Stimulated activated CD4-positive, alpha-beta T cell treated with anti-CD3 and anti-CD28 coated beads, Interleukin-12 subunit alpha, Interleukin-12 subunit beta, amount 100 ng/mL, for 24 hours (primary cell): ENCODE measurements at regions not wholly inside any gene's neighbourhood (a gene's known extent, or its start where the extent isn't known, plus 50 kb on each side); places are given as distances from the start of the nearest gene placed in this dataset.
"Not testable (repeated sequence)": the region's sequence is repeated elsewhere in the genome, so short reads cannot be mapped to it uniquely, and the experiment has no call there.

Experiments used
- DNase-seq, 2 experiments: peaks; one replicate each; pipeline ENCODE4 v3.0.0-alpha.2; 2020; ENCODE audit warnings: low read depth in 2 of 2

DNA sequence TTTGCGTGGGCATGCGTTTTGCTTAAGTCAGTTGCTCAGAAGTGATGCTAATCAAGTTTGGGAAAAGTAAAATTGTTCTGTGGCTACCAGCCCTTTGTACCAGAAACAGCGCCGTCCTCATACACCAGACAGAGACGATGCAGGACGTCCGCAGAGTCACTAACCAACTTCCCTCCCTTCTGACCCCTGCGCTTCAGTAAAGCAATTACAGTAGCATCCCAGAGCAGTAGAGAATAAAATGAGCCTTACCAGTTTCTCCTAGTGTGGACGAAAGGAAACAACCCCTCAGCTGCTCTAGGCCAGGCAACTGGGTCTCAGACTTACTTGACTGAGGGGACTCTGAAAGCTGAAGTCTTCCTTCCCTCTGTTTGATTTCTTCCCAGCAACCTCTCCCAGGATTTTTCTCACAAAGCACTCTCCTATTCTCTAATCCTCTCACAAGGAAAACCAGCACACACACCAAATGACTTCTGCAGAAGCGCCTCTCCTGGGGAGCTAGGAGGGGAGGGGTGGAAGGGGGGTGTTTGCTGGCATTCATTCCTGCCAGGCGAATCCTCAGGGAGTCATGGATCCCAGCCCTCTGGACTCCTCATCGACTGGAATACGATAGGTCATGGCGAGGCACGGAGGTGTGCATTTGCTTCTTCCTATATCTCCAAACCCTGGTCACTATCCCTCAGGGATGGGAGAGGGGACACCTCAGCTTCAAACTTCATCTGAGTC lies 56.0 kb upstream of the MID1 start:
- no peak for DNase-seq

DNA sequence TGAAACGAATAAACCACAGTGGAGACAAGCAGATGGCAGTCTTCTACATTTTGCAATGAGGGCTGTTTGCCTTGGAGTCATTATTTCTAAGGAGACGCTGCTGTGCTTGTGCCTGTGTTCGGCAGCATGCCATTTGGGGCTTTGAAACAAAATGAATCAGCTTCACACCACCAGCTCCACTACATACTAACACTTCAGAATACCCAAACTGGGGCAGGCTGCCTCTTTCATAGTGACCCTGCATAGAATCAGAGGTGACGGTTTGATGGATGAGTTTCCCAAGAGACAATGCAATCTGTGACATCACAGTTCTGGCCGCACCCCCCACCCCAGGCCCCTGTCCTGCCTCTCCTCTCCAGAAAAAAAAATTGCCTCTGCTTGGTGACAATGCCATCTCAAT lies 57.1 kb upstream of the MID1 start:
- no peak for DNase-seq

DNA sequence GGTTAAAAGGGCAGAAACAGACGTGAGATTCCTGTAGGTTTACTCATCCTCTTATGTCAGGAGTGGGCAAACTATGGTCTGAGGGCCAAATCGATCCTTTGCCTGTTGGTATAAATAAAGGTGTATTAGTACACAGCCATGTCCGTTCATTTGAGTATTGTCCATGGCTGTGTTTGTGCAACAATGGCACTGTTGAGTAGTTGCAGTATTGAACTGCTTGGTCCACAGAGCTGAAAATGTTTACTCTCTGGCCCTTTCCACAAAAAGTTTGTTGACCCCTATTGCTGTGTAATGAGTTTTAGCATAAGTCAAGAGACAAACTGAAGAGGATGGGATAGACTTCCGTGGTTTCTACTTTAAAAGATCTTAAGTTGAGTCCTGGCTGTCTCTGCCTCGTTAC lies 59.0 kb upstream of the MID1 start:
- no peak for DNase-seq

DNA sequence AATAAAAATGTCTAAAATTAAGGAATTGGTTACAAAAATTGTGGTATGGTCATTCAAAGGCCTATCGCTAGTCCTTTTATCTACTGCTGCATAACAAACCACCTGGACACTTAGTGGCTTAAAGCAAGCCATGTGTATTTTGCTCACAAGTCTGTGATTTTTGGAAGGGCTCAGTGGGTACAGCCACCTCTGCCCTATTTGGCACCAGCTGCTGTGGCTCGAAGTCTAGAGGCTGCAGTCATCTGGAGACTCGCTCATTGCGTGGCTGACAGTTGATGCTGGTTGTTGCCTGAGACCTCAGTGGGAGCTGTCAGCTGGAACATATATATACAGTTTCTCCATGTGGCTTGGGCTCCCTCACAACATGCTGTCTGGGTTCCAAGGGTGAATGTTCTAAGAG lies 60.8 kb upstream of the MID1 start:
- DNase-seq, result no peak

DNA sequence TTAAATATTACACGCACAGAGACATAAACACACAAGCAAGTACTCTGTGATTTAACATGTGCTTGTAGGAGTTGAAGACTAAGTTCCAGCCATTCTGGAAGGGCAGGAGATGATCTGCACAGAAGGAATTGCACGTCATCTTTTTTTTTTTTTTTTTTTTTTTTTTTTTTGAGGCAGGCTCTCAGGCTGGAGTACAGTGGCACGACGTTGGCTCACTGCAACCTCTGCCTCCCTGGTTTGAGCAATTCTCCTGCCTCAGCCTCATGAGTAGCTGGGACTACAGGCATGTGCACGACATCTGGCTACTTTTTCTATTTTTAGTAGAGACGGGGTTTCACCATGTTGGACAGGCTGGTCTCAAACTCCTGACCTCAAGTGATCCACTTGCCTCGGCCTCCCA lies 63.2 kb upstream of the MID1 start:
- not testable (repeated sequence) for DNase-seq

DNA sequence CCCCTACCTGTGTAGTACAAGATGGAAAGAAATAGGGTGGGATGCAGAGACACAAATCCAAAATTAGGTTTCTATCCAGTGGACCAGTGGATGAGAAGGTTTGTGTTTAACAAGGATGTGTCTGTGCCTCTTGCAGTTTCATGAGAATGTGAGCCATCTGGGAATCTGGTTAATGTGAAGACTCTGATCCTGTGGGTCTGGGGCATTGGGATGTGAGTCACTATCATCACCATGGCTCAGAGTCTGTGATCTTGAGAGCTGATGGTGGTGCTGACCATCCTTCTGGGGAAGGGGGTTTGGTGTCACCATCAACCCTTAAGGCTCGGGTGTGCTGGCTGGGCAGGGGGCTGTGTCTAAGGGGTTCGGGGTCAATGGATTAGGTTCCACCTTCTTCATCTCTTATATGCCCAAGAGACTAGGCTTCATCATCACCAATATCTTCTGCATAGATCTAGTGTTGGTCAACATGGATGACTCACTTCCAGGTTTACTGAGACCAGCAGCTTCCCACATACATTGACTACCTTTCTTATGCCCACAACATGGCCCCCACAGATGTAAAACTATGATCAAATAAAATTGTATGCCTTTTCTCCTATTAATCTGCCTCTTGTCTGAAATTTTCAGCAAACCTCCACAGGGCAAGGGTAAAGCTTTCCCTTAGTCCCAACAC lies 65.7 kb upstream of the MID1 start:
- no peak for DNase-seq

- DNase-seq, result not testable (repeated sequence)
These were observed 71.4 kb upstream of the MID1 start for GRCh38 chrX:10691751-10692150.

- no peak for DNase-seq
These were observed 77.4 kb upstream of the MID1 start for GRCh38 chrX:10697616-10698317.

GRCh38 chrX:10698318-10698640 lies 77.9 kb upstream of the MID1 start:
- no peak for DNase-seq

DNA sequence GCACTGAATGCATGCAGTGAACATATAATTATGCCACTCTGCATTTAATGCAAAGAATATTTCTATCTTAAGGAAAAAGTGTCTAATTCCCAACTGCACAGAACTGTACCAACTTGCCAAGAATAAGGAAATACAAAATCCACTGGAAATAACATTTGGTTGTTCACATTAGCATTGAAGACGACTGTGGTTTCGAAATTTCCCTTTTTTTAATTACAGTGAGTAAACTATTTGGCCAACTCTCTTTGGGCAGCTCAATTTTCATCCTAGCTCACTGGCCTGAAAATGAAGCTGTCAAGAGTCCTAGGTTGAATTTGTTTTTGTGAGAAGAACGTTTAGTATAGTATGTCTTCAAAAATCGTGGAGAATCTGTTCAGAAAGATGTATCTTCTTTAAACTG lies 81.6 kb upstream of the MID1 start:
- DNase-seq, result no peak

DNA sequence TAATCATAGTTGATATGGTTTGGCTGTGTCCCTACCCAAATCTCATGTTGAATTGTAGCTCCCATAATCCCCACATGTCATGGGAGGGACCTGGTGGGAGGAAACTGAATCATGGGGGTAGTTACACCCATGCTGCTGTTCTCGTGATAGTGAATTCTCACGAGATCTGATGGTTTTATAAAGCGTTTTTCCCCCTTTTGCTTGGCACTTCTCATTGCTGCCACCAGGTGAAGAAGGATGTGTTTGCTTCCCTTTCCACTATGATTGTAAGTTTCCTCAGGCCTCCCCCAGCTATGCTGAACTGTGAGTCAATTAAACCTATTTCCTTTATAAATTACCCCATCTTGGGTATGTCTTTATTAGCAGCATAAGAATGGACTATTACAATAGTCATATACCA lies 86.0 kb upstream of the MID1 start:
- not testable (repeated sequence) for DNase-seq

GRCh38 chrX:10707773-10708172 lies 87.4 kb upstream of the MID1 start:
- no peak for DNase-seq

DNA sequence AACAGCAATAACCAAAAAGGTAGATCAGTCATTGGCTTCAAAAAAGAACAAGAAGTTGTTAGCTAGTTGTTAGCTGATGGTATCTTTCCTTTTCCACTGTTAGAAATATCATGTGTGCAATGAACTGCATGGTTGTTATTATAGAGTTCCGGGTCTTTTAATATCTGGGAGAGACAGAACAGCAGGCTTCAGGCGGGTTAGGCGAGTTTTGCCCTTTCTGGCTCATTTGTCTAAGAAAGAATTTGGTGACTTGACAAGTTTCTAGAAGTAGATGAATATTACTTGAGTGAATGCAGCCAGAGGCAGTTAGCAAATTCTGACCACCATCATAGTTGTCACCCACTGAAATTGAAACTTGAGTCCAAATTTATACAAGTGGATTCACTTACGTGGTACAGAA lies 88.9 kb upstream of the MID1 start:
- DNase-seq, result no peak

GRCh38 chrX:10714531-10714930 lies 94.1 kb upstream of the MID1 start:
- no peak for DNase-seq

DNA sequence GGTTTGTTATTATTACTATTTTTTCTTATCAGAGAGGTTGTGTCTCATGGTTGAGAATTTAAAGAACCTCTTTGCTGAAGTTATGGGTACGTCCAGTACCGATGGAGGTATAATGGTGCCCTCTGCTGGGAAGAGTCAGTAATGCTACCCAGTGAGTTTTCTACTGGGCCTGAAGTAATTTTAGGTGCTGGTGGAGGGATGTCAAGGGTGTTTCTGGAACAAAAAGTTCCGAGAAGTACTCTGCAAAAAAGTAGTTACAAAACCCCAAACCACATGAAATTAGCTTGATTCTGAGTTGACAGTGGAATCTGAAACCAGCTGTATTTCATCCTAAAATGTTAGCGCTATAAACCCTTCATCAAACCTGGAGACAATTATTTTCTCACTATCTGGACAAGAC lies 102.5 kb upstream of the MID1 start:
- peak in 1 of 2 experiments; percentile 24 for DNase-seq

DNA sequence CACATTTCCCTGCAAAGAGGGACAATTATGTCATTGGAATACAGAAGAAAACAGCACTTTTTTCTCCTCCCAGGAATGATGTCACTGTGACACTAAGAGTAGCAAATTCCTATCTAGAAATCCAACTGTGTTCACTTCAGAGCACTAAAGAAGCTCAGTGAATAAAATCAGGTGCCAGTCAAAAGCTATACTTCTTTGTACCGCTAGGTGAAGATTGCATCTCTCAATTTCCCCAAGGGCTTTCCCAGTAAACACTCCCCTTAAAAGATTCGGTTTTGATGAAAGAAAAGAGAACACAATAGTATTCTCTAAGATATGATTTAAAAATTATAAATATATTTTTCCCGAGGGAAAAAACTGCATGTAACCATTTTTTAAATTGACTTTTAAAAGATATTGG lies 104.7 kb upstream of the MID1 start:
- DNase-seq, result no peak

GRCh38 chrX:10726647-10727046 lies 106.3 kb upstream of the MID1 start:
- DNase-seq, result no peak

DNA sequence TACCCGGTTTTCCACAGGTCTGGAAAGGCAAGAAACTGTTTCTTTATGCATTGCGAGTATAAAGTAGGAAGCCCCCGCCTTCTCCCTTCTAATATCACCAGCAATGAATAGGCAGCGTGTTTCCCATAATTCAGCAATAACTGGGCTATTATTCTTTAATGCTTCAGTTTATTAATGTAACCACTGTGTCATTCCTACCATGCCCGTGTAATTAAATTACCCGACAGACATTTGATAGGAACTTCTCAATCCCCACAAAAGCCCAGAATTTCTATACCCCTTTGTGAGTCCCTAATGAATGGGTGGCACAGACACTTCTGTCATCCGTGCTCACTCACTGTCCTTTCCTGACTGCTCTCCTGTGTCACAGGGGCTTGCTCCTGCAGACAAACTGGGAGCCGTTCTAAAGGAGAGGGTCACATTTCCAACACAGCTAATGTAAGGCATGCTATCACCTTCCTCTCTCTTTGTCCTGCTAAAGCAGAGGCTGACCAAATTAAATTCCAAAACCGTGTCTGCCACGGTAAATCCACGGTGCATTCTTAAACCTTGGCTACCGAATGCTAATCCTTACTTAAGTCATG lies 108.5 kb upstream of the MID1 start:
- no peak for DNase-seq

DNA sequence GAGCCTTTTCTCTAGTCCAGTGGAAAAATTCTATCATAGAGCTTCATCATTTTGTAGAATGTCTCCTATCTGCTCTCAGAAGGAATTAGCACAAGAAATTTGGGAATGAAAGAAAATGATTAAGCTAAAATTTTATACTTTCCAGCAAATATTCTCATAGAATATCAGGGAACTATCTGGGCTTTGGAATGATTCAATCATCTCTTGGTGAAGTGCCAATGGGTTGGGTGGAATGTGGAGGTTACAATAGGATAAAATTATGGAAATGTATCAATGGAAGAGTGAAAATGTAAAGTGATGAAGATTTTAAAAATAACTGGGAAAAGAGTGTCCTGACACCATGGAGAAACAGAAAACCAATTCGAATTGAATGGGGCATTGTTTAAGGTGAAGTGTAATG lies 119.0 kb upstream of the MID1 start:
- no peak for DNase-seq

DNA sequence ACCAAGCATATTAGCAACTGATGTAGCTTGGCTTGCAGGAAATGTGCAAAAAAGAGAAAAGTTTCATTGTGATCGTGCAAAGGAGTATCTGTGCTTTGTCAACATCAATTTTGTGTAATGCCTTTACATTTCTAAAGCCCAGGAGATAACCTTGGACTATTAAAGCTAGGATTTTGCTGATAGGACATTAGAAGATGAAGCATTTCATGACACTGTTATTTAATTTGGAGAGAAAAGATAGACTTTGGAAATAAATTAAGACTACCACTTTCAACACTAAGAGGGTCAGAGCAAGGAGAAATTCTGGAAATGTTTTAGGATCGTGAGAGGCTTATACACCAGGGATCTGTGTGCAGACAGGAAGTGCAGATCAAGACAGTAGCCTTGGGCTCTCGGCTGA lies 120.6 kb upstream of the MID1 start:
- DNase-seq, result no peak

DNA sequence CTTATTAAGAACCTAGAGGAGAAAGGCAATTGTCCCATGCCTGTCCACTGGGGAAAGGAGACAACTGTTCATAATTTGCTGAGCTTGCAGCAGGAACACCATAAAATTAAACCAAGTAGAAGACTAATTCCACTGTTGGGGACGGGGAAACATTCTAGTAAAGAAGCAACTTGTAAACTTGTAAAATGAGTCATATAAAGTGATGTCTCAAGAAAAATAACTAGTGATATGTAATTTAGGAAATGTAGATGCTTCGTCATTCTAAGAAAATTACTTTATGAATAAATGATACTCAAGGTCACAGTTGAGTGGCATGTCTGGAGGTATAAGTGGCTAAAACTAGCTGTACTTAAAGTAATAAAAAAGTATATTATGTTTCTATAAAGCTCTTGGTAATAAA lies 121.2 kb upstream of the MID1 start:
- DNase-seq, result no peak

GRCh38 chrX:10743476-10743875 lies 123.1 kb upstream of the MID1 start:
- DNase-seq, result no peak

- DNase-seq, result no peak
These were observed 123.6 kb upstream of the MID1 start for GRCh38 chrX:10744007-10744406.
